ENCODE measurements at regions not wholly inside any gene's neighbourhood (a gene's known extent, or its start where the extent isn't known, plus 50 kb on each side); places are given as distances from the start of the nearest gene placed in this dataset.

- no peaks in the 10 kb centered on the region for H3K4me1 ChIP-seq (ENCODE audit: control insufficient read depth in 1 of 2, insufficient read depth in 2 of 2, low read length in 2 of 2)
- no peaks in the 10 kb centered on the region for H3K36me3 ChIP-seq (replicated peaks in 1 of 2; ENCODE audit: control insufficient read depth in 1 of 2, insufficient read depth in 2 of 2, low read length in 2 of 2)
- no peak overlapping the region for H3K4me2 ChIP-seq (replicated peaks; ENCODE audit: extremely low read depth, low read length, poor library complexity, severe bottlenecking)
- H3K4me3 ChIP-seq (replicated peaks in 1 of 3; ENCODE audit: low read depth in 2 of 3, low read length in 3 of 3) = no peak overlapping the region
- no peak overlapping the region for H3K9ac ChIP-seq (ENCODE audit: insufficient read depth, low read length, poor library complexity, severe bottlenecking)
- no peaks in the 10 kb centered on the region for H4K20me1 ChIP-seq (ENCODE audit: insufficient read depth, low read length)
- peaks cover 3 to 18% (median 7%) of the 10 kb centered on the region in 7 donors for H3K9me3 Mint-ChIP-seq
- no peak overlapping the region for H3K27ac Mint-ChIP-seq
- intact Hi-C loops (cut with micrococcal nuclease) = no loop called here
- H2AFZ ChIP-seq (ENCODE audit: insufficient read depth, low read depth, low read length, poor library complexity, severe bottlenecking) = no peak overlapping the region
- no CpG with 5 or more reads among the region's 2 CpGs for WGBS (ENCODE audit: insufficient coverage)
- H3K4me1 Mint-ChIP-seq = no peaks in the 10 kb centered on the region
- H3K27me3 ChIP-seq (ENCODE audit: control insufficient read depth in 2 of 2, insufficient read depth in 2 of 2, low read length in 2 of 2) = no peaks in the 10 kb centered on the region
- no peak overlapping the region for H3K4me3 Mint-ChIP-seq
- no peak for TF ChIP-seq CTCF (IDR thresholded peaks at IDR 0.05)
- no peaks in the 10 kb centered on the region for H3K27me3 Mint-ChIP-seq (ENCODE audit: low read depth in 3 of 3)
- no peak for DNase-seq
- no peak overlapping the region for H3K27ac ChIP-seq (ENCODE audit: low read depth in 1 of 2, low read length in 2 of 2)
- peaks cover 2 to 7% of the 10 kb centered on the region in 2 donors for H3K9me3 ChIP-seq (replicated peaks in 1 of 2; ENCODE audit: control insufficient read depth in 1 of 2, insufficient read depth in 1 of 2, low read length in 2 of 2)
- H3K36me3 Mint-ChIP-seq = no peaks in the 10 kb centered on the region
- no peaks in the 10 kb centered on the region for H3K79me2 ChIP-seq (ENCODE audit: insufficient read depth, low read length)
These were observed 210.8 kb downstream of the FGF10 start for GRCh38 chr5:44178414-44178813.

- DNase-seq = no peak
- H3K36me3 ChIP-seq (replicated peaks in 1 of 2; ENCODE audit: control insufficient read depth in 1 of 2, insufficient read depth in 2 of 2, low read length in 2 of 2) = no peaks in the 10 kb centered on the region
- Mint-ChIP-seq H3K27me3 (ENCODE audit: low read depth in 3 of 3) (no peaks in the 10 kb centered on the region), H3K4me3 (no peak overlapping the region), H3K9me3 (peaks cover 8 to 33% (median 16%) of the 10 kb centered on the region in 7 donors), H3K27ac (no peak overlapping the region), H3K36me3 (no peaks in the 10 kb centered on the region), H3K4me1 (no peaks in the 10 kb centered on the region)
- no peak overlapping the region for H2AFZ ChIP-seq (ENCODE audit: insufficient read depth, low read depth, low read length, poor library complexity, severe bottlenecking)
- H3K4me2 ChIP-seq (replicated peaks; ENCODE audit: extremely low read depth, low read length, poor library complexity, severe bottlenecking) = no peak overlapping the region
- no peak overlapping the region for H3K27ac ChIP-seq (ENCODE audit: low read depth in 1 of 2, low read length in 2 of 2)
- H3K27me3 ChIP-seq (ENCODE audit: control insufficient read depth in 2 of 2, insufficient read depth in 2 of 2, low read length in 2 of 2) = no peaks in the 10 kb centered on the region
- no peaks in the 10 kb centered on the region for H3K79me2 ChIP-seq (ENCODE audit: insufficient read depth, low read length)
- no peak overlapping the region for H3K9ac ChIP-seq (ENCODE audit: insufficient read depth, low read length, poor library complexity, severe bottlenecking)
- no peak overlapping the region for H3K4me3 ChIP-seq (replicated peaks in 1 of 3; ENCODE audit: low read depth in 2 of 3, low read length in 3 of 3)
- no peak for TF ChIP-seq CTCF (IDR thresholded peaks at IDR 0.05)
- intact Hi-C loops (cut with micrococcal nuclease) = no loop called here
- H3K9me3 ChIP-seq (replicated peaks in 1 of 2; ENCODE audit: control insufficient read depth in 1 of 2, insufficient read depth in 1 of 2, low read length in 2 of 2) = peaks cover 21 to 26% of the 10 kb centered on the region in 2 donors
- H4K20me1 ChIP-seq (ENCODE audit: insufficient read depth, low read length) = no peaks in the 10 kb centered on the region
- no peaks in the 10 kb centered on the region for H3K4me1 ChIP-seq (ENCODE audit: control insufficient read depth in 1 of 2, insufficient read depth in 2 of 2, low read length in 2 of 2)
These were observed 221.7 kb downstream of the FGF10 start for GRCh38 chr5:44167540-44167939.
